ENCODE measurements at regions not wholly inside any gene's neighbourhood (a gene's known extent, or its start where the extent isn't known, plus 50 kb on each side); places are given as distances from the start of the nearest gene placed in this dataset.

- Histone ChIP-seq H3K9ac (ENCODE audit: control insufficient read depth, insufficient read depth, low read length) (no peak overlapping the region), H3K27ac (ENCODE audit: control insufficient read depth, insufficient read depth) (no peak overlapping the region), H3K27me3 (replicated peaks in 1 of 2; ENCODE audit: control insufficient read depth in 2 of 2, insufficient read depth in 2 of 2, low read length in 1 of 2) (no peaks in the 10 kb centered on the region), H3K4me1 (ENCODE audit: control insufficient read depth, insufficient read depth, low read length) (no peaks in the 10 kb centered on the region), H3K4me3 (no peak overlapping the region), H3K9me3 (replicated peaks; ENCODE audit: control insufficient read depth, insufficient read depth, low read length) (no peaks in the 10 kb centered on the region), H3K4me2 (ENCODE audit: control insufficient read depth, insufficient read depth) (no peak overlapping the region), H3K36me3 (ENCODE audit: control insufficient read depth in 2 of 2, insufficient read depth in 2 of 2, low read length in 1 of 2) (no peaks in the 10 kb centered on the region), H2AFZ (ENCODE audit: control insufficient read depth, low read depth, low read length) (no peak overlapping the region), H3K79me2 (ENCODE audit: control insufficient read depth, insufficient read depth, low read length) (no peaks in the 10 kb centered on the region), H4K20me1 (ENCODE audit: control insufficient read depth, insufficient read depth) (no peaks in the 10 kb centered on the region)
- FAIRE-seq (no peak), DNase-seq (ENCODE audit: low read depth, low spot score) (no peak), ATAC-seq (no peak)
- 39% methylated on average over 4 of the region's 4 CpGs for WGBS (ENCODE audit: insufficient coverage, insufficient replicate concordance, low lambda C conversion rate, missing lambda C conversion rate)
- in situ Hi-C loops (cut with MboI) (no loop called here), intact Hi-C loops (cut with micrococcal nuclease; ENCODE audit: unreplicated experiment) (no loop called here)
- ChIA-PET CTCF (interaction anchor here (1.1 to 1.3 kb wide), 2 partner anchors 11 to 17 kb away, joined by 3 read pairs; no protein-coding TSS in a partner anchor), POLR2A (interaction anchor here (0.5 kb wide), 1 partner anchor 655 kb away, joined by 3 read pairs; no protein-coding TSS in a partner anchor), RAD21 (ENCODE audit: unreplicated experiment) (no interaction called here), SMC1A (ENCODE audit: uncharacterized antibody, unreplicated experiment) (interaction anchor here (0.6 to 2.4 kb wide), 4 partner anchors 10 to 284 kb away, joined by 3 to 9 read pairs (median 3); no protein-coding TSS in a partner anchor)
- BruUV-seq (replicated peaks): no TSS peak
- TF ChIP-seq CREM (IDR thresholded peaks at IDR 0.05; ENCODE audit: low read depth) (no peak), ZNF274 (IDR thresholded peaks at IDR 0.05; ENCODE audit: insufficient read depth, insufficient read length) (no peak), ATF7 (IDR thresholded peaks at IDR 0.05; ENCODE audit: low read depth) (no peak), JUNB (IDR thresholded peaks at IDR 0.05) (no peak), ZNF592 (IDR thresholded peaks at IDR 0.05) (no peak), SKIL (IDR thresholded peaks at IDR 0.05; ENCODE audit: low read depth, poor library complexity, severe bottlenecking) (no peak), ZBTB40 (IDR thresholded peaks at IDR 0.05; ENCODE audit: borderline replicate concordance) (no peak), RELB (IDR thresholded peaks at IDR 0.05; ENCODE audit: low read depth) (no peak)
These were observed 209.3 kb downstream of the CD47 start for GRCh38 chr3:107881509-107881908.

Measured in GM12878 (cell line).